HG03521 (cell line): ENCODE measurements at regions not wholly inside any gene's neighbourhood (a gene's known extent, or its start where the extent isn't known, plus 50 kb on each side); places are given as distances from the start of the nearest gene placed in this dataset.

ENCODE experiments used
- ATAC-seq: cut with Tn5 transposase; IDR thresholded peaks from one replicate; pipeline ENCODE4 v1.9.1; 2021; ENCODE audit warnings: mild to moderate bottlenecking, moderate library complexity; ENCODE audit not compliant: unreplicated experiment

DNA sequence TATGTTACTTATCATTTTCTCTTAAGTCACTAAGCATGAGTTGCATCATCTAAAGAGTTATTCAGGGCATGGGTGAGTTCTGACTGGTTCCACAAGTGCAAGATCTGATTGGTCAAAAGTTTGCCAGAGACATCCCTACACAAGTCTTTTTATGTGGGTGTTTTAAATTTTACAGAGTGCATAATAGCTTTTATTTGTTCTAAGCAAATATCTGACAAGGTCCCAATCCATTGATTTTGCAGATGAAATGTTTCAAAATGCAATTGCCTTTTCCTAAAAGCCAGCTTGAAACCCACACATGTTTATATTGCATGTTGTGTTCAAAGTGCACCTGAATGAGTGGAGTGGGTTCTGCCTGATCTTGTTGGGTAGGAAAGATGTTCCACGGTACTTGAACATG, 101.7 kb upstream of the PAX6 start:
- ATAC-seq: no peak

GRCh38 chr11:31910950-31911576, 99.9 kb upstream of the PAX6 start:
- ATAC-seq: no peak

DNA sequence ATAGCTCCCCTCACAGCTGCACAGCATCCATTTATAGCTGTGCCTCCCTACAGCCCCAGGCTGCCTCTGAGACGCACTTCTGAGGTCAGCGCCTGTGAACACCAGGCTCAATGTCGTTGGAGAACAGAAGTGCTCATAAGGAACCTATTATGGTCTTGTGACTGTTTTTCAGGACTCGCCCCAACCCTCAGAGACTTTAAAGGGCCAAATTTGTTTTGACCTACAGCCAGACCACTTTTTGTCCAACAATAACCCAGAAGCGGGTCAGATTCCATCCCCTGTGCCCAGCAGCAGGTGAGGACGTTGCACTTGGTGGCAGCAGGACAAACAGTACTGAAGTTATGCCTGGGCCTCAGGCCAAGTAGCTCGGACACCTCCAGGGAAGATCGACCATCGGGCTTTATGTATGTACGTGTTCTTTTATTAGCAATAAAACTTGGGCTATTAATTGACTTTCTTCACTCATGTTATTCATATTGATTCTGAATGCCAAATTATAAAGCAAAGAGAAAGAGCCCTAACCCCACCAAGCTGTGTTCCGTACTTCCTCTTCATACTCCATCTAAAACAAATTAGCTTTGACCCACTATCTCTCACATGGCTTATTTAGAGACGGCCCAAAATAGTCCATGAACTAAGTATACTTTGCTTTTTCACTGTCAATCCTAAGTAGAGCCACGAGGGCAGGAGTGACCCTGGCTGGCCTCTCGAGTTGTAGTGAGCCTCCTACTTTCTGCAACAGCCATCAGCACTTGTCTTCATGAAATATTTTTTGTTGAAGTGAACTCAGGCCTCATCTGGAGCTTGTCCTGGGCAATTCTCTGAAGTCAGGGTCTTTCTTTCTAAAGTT, 92.3 kb upstream of the PAX6 start:
- no peak for ATAC-seq

DNA sequence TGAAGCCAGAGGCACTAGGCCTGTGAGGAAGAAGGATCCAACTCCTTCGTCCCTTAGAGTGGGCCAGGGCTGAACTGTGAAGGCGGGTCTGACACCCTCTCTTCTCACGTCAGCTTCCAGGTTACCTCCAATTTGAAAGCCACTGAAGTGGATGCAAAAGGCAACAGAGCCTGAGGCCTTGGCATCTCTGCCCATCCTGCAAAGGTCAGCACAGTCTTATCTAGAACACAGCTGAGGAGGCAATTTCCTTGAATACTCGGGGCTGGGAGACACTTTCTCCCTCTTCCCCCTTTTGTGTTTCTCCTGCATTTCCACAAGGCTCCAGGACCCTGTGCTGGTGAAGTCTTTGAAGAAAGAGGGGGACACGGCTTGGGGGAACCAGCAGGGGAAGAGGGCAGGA, 91.6 kb upstream of the PAX6 start:
- ATAC-seq: no peak

DNA sequence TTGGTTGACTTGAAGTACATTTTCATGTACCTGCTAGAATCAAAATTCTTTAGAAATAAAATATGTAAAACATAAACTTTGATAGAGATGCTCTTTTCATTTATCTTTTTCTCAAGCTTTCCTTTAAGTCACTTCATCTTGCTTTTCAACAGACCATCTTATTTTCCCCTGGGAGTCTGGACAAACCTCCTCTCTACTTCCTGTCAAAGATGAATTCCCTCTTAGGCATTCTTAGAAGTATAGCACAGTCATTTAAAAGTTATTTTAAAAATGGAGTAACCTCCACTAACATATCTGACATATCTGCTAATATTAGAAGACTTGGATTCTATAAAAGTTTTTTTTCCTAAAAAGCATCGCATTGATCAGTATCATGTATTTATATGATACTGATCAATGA, 84.8 kb upstream of the PAX6 start:
- ATAC-seq: no peak

DNA sequence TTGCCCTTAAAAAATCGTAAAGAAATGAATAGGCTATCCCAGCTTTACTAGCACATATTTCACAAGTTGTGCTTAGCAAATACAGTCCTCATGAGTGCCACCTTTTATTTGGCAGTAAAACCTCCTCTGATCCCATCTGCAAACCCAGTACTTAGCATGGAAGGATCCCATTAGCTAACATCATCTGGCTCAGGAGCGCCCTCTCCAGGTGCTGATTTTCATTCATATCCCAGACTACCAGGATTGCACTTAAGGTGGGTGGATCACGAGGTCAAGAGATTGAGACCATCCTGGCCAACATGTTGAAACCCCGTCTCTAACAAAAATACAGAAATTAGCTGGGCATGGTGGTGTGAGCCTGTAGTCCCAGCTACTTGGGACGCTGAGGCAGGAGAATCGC, 76.1 kb upstream of the PAX6 start:
- ATAC-seq: no peak

GRCh38 chr11:31884080-31884479, 73.0 kb upstream of the PAX6 start:
- no peak for ATAC-seq

DNA sequence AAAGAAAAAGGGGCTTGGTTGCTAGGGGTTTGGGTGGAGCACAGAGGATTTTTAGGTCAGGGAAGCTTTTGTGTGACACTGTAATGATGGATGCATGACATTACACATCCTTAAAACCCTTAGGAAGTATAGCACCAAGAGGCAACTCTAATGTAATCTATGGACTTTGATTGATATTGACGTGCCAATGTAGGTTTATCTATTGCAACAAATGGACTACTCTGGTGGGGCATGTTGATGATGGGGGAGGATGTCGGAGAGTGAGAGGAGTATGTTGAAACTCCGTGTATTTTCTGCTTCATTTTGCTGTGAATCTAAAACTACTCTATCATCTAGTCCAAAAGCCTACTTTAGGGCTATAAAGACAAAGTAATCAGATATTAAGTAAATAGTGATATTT, 72.3 kb upstream of the PAX6 start:
- no peak for ATAC-seq

DNA sequence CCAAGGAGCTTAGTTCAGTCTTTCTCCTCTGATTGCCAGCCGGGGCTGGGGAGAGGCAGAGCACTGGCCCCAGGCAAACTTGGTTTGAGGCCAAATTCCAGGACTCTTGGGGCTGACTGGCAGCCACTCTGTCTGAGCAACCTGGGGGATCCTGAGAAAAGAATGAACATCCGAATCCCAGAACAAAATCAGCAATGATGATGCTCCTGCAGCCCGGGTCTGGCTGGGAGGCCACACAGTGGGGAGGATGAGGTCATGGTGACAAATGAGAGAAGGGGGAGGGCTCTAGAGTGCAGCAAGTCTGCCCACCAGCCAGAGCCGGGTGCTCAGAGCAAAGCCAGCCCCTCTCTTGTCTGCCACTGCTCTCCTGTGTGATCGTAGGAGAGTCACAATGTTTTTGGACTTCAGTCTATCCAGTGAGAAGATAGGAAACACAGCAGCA, 71.8 kb upstream of the PAX6 start:
- no peak for ATAC-seq

DNA sequence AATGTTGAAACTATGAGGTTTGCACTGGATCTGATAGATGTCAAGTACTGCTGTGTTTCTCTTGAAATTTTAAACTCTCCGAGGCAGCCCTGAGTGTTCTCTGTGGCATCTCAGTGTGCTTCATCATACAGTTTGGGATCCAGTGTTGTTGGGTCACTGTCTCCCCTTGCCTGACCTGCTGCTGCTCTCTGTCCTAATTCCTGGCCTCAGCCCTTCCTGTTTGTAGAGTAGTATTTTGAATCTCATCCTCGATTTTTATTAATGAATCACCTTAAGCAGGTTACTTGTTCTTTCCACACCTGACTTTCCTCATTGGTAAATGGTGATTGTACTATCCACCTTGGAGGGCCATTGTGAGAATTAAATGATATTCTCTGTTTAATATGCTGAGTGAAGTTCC, 70.7 kb upstream of the PAX6 start:
- ATAC-seq: no peak

GRCh38 chr11:31879681-31880080, 68.6 kb upstream of the PAX6 start:
- ATAC-seq: no peak

GRCh38 chr11:31877863-31878262, 66.7 kb upstream of the PAX6 start:
- ATAC-seq: no peak

DNA sequence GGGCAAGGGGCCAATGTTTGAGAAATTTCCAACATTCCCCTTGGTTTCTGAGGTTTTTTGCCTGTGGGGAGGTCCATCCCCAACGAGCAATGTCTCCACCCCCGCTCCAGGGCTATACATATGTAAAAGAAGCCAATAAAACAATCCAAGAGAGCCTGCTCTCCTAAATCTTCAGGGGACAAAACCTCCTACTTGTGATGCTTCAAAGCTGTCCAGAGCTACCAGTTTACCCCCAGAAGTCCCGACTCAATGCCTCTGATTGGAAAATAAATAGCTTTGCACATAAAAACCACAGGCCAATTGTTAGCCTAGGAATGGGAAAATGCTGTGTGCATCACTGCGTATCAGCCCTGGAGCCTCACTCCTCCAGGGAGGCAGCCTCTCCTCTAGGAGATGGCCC, 66.0 kb upstream of the PAX6 start:
- no peak for ATAC-seq

GRCh38 chr11:31875866-31876560, 64.9 kb upstream of the PAX6 start:
- no peak for ATAC-seq

DNA sequence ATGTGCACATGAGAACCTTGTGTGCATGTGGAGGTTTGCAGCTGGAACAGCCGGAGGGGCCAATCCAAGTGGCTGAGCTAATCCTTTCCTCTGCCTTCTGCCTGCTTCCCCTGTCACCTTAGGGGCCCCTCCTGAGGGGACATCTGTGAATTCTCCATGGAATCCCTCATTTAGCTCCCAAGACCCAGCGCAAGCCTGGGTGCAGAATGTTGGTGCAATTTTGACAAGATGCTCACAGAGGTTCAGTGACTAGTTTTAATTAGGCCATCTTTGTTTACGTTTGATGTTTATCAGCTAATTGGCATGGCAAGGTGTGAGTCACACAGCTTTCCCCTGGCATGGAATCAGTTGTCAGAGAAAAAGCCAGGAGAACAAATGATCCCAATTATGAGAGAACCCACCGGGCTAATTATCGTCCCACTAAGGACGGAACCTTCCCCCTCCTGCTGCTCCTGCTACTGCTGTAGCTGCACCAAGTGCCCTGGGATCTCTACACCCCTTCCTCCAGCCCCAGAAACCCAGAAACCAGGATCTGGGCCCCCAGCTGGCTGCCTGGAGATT, 63.6 kb upstream of the PAX6 start:
- no peak for ATAC-seq

GRCh38 chr11:31873124-31873523, 62.0 kb upstream of the PAX6 start:
- no peak for ATAC-seq

GRCh38 chr11:31872076-31872443, 60.9 kb upstream of the PAX6 start:
- ATAC-seq: no peak

GRCh38 chr11:31871310-31872075, 60.4 kb upstream of the PAX6 start:
- ATAC-seq: no peak

GRCh38 chr11:31870609-31871309, 59.6 kb upstream of the PAX6 start:
- ATAC-seq: no peak

DNA sequence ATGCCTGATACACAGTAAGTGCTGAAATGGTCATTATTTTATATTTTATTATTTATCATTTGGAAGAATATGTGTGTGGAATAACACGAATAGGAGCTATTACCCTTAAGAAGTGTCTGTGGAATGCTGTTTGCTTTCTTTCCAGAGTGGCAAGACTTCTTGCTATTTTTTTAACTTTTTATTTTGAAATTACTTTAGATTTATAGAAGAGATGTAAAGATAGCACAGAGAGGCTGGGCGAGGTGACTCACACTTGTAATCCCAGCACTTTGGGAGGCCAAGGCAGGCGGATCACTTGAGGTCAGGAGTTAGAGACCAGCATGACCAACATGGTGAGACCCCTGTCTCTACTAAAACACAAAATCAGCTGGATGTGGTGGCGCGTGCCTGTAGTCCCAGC, 58.9 kb upstream of the PAX6 start:
- ATAC-seq: no peak
